HepG2 (cell line): ENCODE measurements at regions not wholly inside any gene's neighbourhood (a gene's known extent, or its start where the extent isn't known, plus 50 kb on each side); places are given as distances from the start of the nearest gene placed in this dataset.

Experiments used
- ATAC-seq: fragments of 200-7000 bp; cut with Tn5 transposase; 3 replicates; pipeline ENCODE4 v1.9.1; 2020; ENCODE audit warnings: mild to moderate bottlenecking, moderate library complexity
- BruUV-seq: library from RNA; stranded (reverse); fragments of 400-500 nt; replicated peaks from 2 replicates; lab custom pipeline; 2021; lab: Mats Ljungman, UMichigan
- CTCF ChIA-PET: fragments of 300-600 bp; formaldehyde crosslinking; extraction: SDS; loops from one replicate; lab custom pipeline; 2021; ENCODE audit warnings: low total read pairs, inconsistent platforms, low intra/inter-chr PET ratio; lab: Yijun Ruan, JAX
- POLR2A ChIA-PET: fragments of 350-600 bp; sonication (Branson Sonifier 250); formaldehyde crosslinking; loops from one replicate; lab custom pipeline; 2020; ENCODE audit warnings: antibody characterized with exemption, inconsistent platforms; lab: Yijun Ruan, JAX
- DNase-seq: peaks from one replicate; pipeline ENCODE4 v3.0.0-alpha.2; 2015; ENCODE audit warnings: low spot score
- FAIRE-seq: peaks from 3 replicates; lab custom pipeline; 2011; peaks lifted over from hg19 to GRCh38; lab: Jason Lieb, UNC
- H2AFZ ChIP-seq: one replicate; pipeline ENCODE4 v1.6.1; 2011; ENCODE audit warnings: low read length, inconsistent platforms
- H3K27ac ChIP-seq: fragments of 300-600 bp; 3 replicates; pipeline ENCODE4 v1.8.0; 2011; ENCODE audit warnings: mixed run types, mild to moderate bottlenecking, mixed read lengths, low read length, inconsistent platforms; ENCODE audit not compliant: insufficient read depth; ENCODE audit errors: extremely low read length
- H3K27me3 ChIP-seq, 2 experiments: fragments of 200-600 bp in 1 of 2; 2 replicates in 1 of 2; 3 replicates in 1 of 2; pipeline versions ENCODE4 v1.6.0 to v1.8.0; 2011; ENCODE audit warnings: low read length in 2 of 2, mild to moderate bottlenecking in 2 of 2, moderate library complexity in 2 of 2, inconsistent platforms in 1 of 2; ENCODE audit not compliant: insufficient read depth in 2 of 2, control insufficient read depth in 1 of 2
- H3K36me3 ChIP-seq, 2 experiments: fragments of 200-600 bp in 1 of 2; replicated peaks in 1 of 2; 2 replicates in 1 of 2; 3 replicates in 1 of 2; pipeline versions ENCODE4 v1.5.1 to v1.8.0; 2011; ENCODE audit warnings: low read length in 2 of 2, inconsistent platforms in 1 of 2; ENCODE audit not compliant: insufficient read depth in 2 of 2, control insufficient read depth in 1 of 2
- H3K4me1 ChIP-seq: 2 replicates; pipeline ENCODE4 v1.5.1; 2012; ENCODE audit warnings: low read length, inconsistent platforms; ENCODE audit not compliant: insufficient read depth
- H3K4me2 ChIP-seq: 2 replicates; pipeline ENCODE4 v1.6.0; 2011; ENCODE audit warnings: low read depth, low read length, inconsistent platforms
- H3K4me3 ChIP-seq, 3 experiments: fragments of 200-600 bp in 1 of 3; sonication (generic), shearing (Covaris generic) in 1 of 3; replicated peaks in 1 of 3; 2 replicates each; pipeline ENCODE4 v1.5.1; 2011 to 2016; ENCODE audit warnings: low read length in 3 of 3, inconsistent platforms in 2 of 3, low read depth in 2 of 3, mild to moderate bottlenecking in 2 of 3, control low read depth in 1 of 3, mixed read lengths in 1 of 3; ENCODE audit not compliant: insufficient read depth in 1 of 3
- H3K79me2 ChIP-seq: one replicate; pipeline ENCODE4 v1.6.1; 2011; ENCODE audit warnings: low read length, inconsistent platforms; ENCODE audit not compliant: insufficient read depth
- H3K9ac ChIP-seq: 2 replicates; pipeline ENCODE4 v1.6.0; 2011; ENCODE audit warnings: mild to moderate bottlenecking, low read depth, low read length, inconsistent platforms; ENCODE audit not compliant: insufficient read depth
- H3K9me3 ChIP-seq: 2 replicates; pipeline ENCODE4 v1.5.1; 2012; ENCODE audit warnings: mild to moderate bottlenecking, low read length
- H4K20me1 ChIP-seq: 2 replicates; pipeline ENCODE4 v1.6.0; 2011; ENCODE audit warnings: inconsistent platforms, mild to moderate bottlenecking, low read length, moderate library complexity; ENCODE audit not compliant: insufficient read depth
- CREM ChIP-seq, 2 experiments: sonication (generic) in 1 of 2; formaldehyde crosslinking in 1 of 2; IDR thresholded peaks; 2 replicates each; pipeline versions ENCODE4 v1.4.0 to v1.6.1; 2016 to 2020; ENCODE audit warnings: antibody characterized with exemption in 1 of 2, mild to moderate bottlenecking in 1 of 2, missing genetic modification reagents in 1 of 2
- EP300 ChIP-seq, 3 experiments: sonication (generic) in 1 of 3; formaldehyde crosslinking in 1 of 3; IDR thresholded peaks; 2 replicates each; pipeline versions ENCODE4 v1.5.1 to v1.6.1; 2011 to 2020; ENCODE audit warnings: low read depth in 2 of 3, low read length in 2 of 3, borderline replicate concordance in 1 of 3, improper control_type of control experiment in 1 of 3, mild to moderate bottlenecking in 1 of 3, missing genetic modification reagents in 1 of 3, moderate library complexity in 1 of 3
- GATAD2A ChIP-seq: IDR thresholded peaks from 2 replicates; pipeline ENCODE4 v1.6.1; 2016
- HNF4A ChIP-seq: sonication (generic); formaldehyde crosslinking; IDR thresholded peaks from 2 replicates; pipeline ENCODE4 v1.4.0; 2020; ENCODE audit warnings: missing genetic modification reagents
- NCOR1 ChIP-seq: fragments of 200-600 bp; sonication (generic); IDR thresholded peaks from 2 replicates; pipeline ENCODE4 v1.7.0; 2017; ENCODE audit warnings: antibody characterized with exemption, low read length, borderline replicate concordance
- SIX4 ChIP-seq: sonication (generic); formaldehyde crosslinking; IDR thresholded peaks from 2 replicates; pipeline ENCODE4 v1.4.0; 2020; ENCODE audit warnings: missing genetic modification reagents
- SOX13 ChIP-seq, 3 experiments: fragments of 450-650 bp in 1 of 3; sonication (generic) in 1 of 3; formaldehyde crosslinking in 1 of 3; IDR thresholded peaks in 2 of 3; conservative IDR thresholded peaks in 1 of 3; 2 replicates each; pipeline versions ENCODE4 v1.5.0 to v1.6.1; 2016 to 2020; ENCODE audit warnings: antibody characterized with exemption in 1 of 3, mild to moderate bottlenecking in 1 of 3, missing compliant biosample characterization in 1 of 3, missing genetic modification reagents in 1 of 3, moderate library complexity in 1 of 3
- SRF ChIP-seq: IDR thresholded peaks from 2 replicates; pipeline ENCODE4 v1.6.1; 2011; ENCODE audit warnings: mild to moderate bottlenecking, low read depth, low read length, moderate library complexity
- TSC22D2 ChIP-seq: sonication (generic); formaldehyde crosslinking; IDR thresholded peaks from 2 replicates; pipeline ENCODE4 v1.5.1; 2020; ENCODE audit warnings: missing genetic modification reagents, mild to moderate bottlenecking, borderline replicate concordance
- ZFP37 ChIP-seq: sonication (generic); formaldehyde crosslinking; IDR thresholded peaks from 2 replicates; pipeline ENCODE4 v1.4.0; 2020; ENCODE audit warnings: missing genetic modification reagents, borderline replicate concordance
- ZMYM2 ChIP-seq: sonication (generic); formaldehyde crosslinking; IDR thresholded peaks from 2 replicates; pipeline ENCODE4 v1.8.0; 2022; ENCODE audit warnings: mild to moderate bottlenecking, missing genetic modification reagents
- ZNF207 ChIP-seq: fragments of 450-650 bp; IDR thresholded peaks from 2 replicates; pipeline ENCODE4 v1.6.1; 2016; ENCODE audit warnings: antibody characterized with exemption, borderline replicate concordance
- WGBS: methylation state at CpG from one replicate; pipeline ENCODE4 v1.1.6; 2017; ENCODE audit warnings: low lambda C conversion rate; 5-methylcytosine and 5-hydroxymethylcytosine counted together
- in situ Hi-C: cut with HindIII; loops from 2 replicates; pipeline ENCODE4 v1.10.0; 2017; ENCODE audit warnings: low pct_unique_long_range_greater_than_20kb; ENCODE audit not compliant: extremely low pct_ligation_motif_present
- intact Hi-C: fragments of 100-400 bp; cut with micrococcal nuclease; formaldehyde crosslinking; loops from one replicate; pipeline ENCODE4 v1.10.0; 2022; ENCODE audit not compliant: unreplicated experiment
- TF ChIP-seq, protein P1 (sequence below): IDR thresholded peaks from 2 replicates; pipeline ENCODE4 v1.4.0; 2020; ENCODE audit warnings: mild to moderate bottlenecking, missing genetic modification reagents
- TF ChIP-seq, protein P2 (sequence below): sonication (generic); formaldehyde crosslinking; IDR thresholded peaks from 2 replicates; pipeline ENCODE4 v1.4.0; 2020; ENCODE audit warnings: missing genetic modification reagents
- TF ChIP-seq, protein P3 (sequence below): IDR thresholded peaks from 2 replicates; pipeline ENCODE4 v1.6.1; 2016; ENCODE audit warnings: missing compliant biosample characterization, missing genetic modification reagents, borderline replicate concordance

DNA sequence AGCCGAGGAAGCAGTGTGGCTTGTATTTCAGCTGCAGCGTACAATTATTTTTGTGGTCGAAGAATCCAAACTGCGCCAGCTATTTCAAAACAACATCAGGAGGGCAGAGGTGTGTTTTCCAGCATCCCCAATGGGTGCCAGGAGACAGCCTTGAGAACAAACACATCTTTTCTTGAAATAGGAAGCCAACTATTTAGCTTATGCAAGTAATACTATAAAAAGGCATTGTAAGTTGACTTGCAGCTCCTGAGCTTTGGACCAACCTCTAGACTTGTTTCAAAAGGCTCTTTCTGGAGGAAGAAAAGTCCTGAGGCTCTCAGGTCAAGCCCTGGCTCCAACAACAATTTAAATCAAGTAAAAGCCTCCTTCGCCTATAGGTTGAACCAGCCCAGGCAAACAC is 86.6 kb upstream of the HNF1B start:
- no peaks in the 10 kb centered on the region for H3K27me3 ChIP-seq
- H4K20me1 ChIP-seq: no peaks in the 10 kb centered on the region
- CTCF ChIA-PET: no interaction called here
- H3K9me3 ChIP-seq: no peaks in the 10 kb centered on the region
- intact Hi-C loops: loop anchor here (2.0 to 5.0 kb wide), 2 partner anchors 13 to 119 kb away; no protein-coding TSS in a partner anchor
- H3K4me2 ChIP-seq: peak overlapping the region; percentile 67
- no peak for FAIRE-seq
- WGBS: 42% methylated on average over 5 of the region's 5 CpGs
- H3K36me3 ChIP-seq: no peaks in the 10 kb centered on the region
- peak overlapping the region; percentile 78 for H3K27ac ChIP-seq
- H3K79me2 ChIP-seq: no peaks in the 10 kb centered on the region
- no peak; the same call in 2 of the 3 replicates for ATAC-seq
- peaks cover 65% of the 10 kb centered on the region for H3K4me1 ChIP-seq
- DNase-seq: peak; percentile 71
- POLR2A ChIA-PET: no interaction called here
- peak overlapping the region in 1 of 3 experiments; percentile 21; a peak in 1 of 6 replicates for H3K4me3 ChIP-seq
- H3K9ac ChIP-seq: peak overlapping the region; percentile 53; the same call in 1 of the 2 replicates
- BruUV-seq: no TSS peak
- peak overlapping the region; percentile 9 for H2AFZ ChIP-seq
- in situ Hi-C loops: no loop called here
- TF ChIP-seq SRF (peak; percentile 61; the same call in 1 of the 2 replicates), GATAD2A (peak; percentile 35; the same call in 1 of the 2 replicates), ZNF207 (no peak), CREM (IDR thresholded peaks at IDR 0.05) (peak; percentile 42; the same call in 1 of the 2 replicates), CREM (CRISPR knock-in tag; IDR thresholded peaks at IDR 0.05) (no peak), NCOR1 (peak; percentile 49; the same call in 1 of the 2 replicates), ZFP37 (CRISPR knock-in tag) (no peak), TSC22D2 (0 out of 2 replicates have a peak, but pooled peaks have one; percentile 7), SOX13 (IDR thresholded peaks at IDR 0.05) (no peak), SOX13 (CRISPR knock-in tag; conservative IDR thresholded peaks at IDR 0.05 in 1 of 2, IDR thresholded peaks at IDR 0.05 in 1 of 2) (peak in 1 of 2 experiments; percentile 72; a peak in 2 of 4 replicates), EP300 (IDR thresholded peaks at IDR 0.05; ENCODE audit: low read depth in 2 of 2, low read length in 2 of 2) (peak in 1 of 2 experiments; percentile 76; a peak in 1 of 4 replicates), EP300 (CRISPR knock-in tag; IDR thresholded peaks at IDR 0.05; ENCODE audit: borderline replicate concordance) (peak; percentile 50; the same call in 1 of the 2 replicates), HNF4A (peak; percentile 56), SIX4 (CRISPR knock-in tag) (peak; percentile 94), ZMYM2 (CRISPR knock-in tag) (no peak)
- TF ChIP-seq, protein P1, sequence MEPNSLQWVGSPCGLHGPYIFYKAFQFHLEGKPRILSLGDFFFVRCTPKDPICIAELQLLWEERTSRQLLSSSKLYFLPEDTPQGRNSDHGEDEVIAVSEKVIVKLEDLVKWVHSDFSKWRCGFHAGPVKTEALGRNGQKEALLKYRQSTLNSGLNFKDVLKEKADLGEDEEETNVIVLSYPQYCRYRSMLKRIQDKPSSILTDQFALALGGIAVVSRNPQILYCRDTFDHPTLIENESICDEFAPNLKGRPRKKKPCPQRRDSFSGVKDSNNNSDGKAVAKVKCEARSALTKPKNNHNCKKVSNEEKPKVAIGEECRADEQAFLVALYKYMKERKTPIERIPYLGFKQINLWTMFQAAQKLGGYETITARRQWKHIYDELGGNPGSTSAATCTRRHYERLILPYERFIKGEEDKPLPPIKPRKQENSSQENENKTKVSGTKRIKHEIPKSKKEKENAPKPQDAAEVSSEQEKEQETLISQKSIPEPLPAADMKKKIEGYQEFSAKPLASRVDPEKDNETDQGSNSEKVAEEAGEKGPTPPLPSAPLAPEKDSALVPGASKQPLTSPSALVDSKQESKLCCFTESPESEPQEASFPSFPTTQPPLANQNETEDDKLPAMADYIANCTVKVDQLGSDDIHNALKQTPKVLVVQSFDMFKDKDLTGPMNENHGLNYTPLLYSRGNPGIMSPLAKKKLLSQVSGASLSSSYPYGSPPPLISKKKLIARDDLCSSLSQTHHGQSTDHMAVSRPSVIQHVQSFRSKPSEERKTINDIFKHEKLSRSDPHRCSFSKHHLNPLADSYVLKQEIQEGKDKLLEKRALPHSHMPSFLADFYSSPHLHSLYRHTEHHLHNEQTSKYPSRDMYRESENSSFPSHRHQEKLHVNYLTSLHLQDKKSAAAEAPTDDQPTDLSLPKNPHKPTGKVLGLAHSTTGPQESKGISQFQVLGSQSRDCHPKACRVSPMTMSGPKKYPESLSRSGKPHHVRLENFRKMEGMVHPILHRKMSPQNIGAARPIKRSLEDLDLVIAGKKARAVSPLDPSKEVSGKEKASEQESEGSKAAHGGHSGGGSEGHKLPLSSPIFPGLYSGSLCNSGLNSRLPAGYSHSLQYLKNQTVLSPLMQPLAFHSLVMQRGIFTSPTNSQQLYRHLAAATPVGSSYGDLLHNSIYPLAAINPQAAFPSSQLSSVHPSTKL: peak; percentile 61
- TF ChIP-seq, protein P2, sequence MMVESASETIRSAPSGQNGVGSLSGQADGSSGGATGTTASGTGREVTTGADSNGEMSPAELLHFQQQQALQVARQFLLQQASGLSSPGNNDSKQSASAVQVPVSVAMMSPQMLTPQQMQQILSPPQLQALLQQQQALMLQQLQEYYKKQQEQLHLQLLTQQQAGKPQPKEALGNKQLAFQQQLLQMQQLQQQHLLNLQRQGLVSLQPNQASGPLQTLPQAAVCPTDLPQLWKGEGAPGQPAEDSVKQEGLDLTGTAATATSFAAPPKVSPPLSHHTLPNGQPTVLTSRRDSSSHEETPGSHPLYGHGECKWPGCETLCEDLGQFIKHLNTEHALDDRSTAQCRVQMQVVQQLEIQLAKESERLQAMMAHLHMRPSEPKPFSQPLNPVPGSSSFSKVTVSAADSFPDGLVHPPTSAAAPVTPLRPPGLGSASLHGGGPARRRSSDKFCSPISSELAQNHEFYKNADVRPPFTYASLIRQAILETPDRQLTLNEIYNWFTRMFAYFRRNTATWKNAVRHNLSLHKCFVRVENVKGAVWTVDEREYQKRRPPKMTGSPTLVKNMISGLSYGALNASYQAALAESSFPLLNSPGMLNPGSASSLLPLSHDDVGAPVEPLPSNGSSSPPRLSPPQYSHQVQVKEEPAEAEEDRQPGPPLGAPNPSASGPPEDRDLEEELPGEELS (CRISPR knock-in tag): 0 out of 2 replicates have a peak, but pooled peaks have one; percentile 22
- TF ChIP-seq, protein P3, sequence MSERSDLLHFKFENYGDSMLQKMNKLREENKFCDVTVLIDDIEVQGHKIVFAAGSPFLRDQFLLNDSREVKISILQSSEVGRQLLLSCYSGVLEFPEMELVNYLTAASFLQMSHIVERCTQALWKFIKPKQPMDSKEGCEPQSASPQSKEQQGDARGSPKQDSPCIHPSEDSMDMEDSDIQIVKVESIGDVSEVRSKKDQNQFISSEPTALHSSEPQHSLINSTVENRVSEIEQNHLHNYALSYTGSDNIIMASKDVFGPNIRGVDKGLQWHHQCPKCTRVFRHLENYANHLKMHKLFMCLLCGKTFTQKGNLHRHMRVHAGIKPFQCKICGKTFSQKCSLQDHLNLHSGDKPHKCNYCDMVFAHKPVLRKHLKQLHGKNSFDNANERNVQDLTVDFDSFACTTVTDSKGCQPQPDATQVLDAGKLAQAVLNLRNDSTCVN (CRISPR knock-in tag): 0 out of 2 replicates have a peak, but pooled peaks have one; percentile 59
